ENCODE measurements at regions not wholly inside any gene's neighbourhood (a gene's known extent, or its start where the extent isn't known, plus 50 kb on each side); places are given as distances from the start of the nearest gene placed in this dataset.
"Not testable (repeated sequence)": the region's sequence is repeated elsewhere in the genome, so short reads cannot be mapped to it uniquely, and the experiment has no call there.

- Histone ChIP-seq H3K27me3 (ENCODE audit: control insufficient read depth in 1 of 2, insufficient read depth in 2 of 2, low read length in 2 of 2) (no peaks in the 10 kb centered on the region), H3K27ac (ENCODE audit: low read length) (no peak overlapping the region), H3K4me3 (ENCODE audit: low read length in 2 of 2) (no peak overlapping the region), H3K4me1 (ENCODE audit: control insufficient read depth, insufficient read depth, low read length) (peaks cover 12% of the 10 kb centered on the region), H3K36me3 (ENCODE audit: control insufficient read depth in 2 of 2, insufficient read depth in 2 of 2, low read length in 2 of 2) (no peaks in the 10 kb centered on the region), H3K9ac (ENCODE audit: low read length in 2 of 2) (no peak overlapping the region), H3K9me3 (ENCODE audit: control insufficient read depth in 2 of 2, low read length in 2 of 2) (peaks cover 0 to 3% of the 10 kb centered on the region in 2 donors)
Measured at GRCh38 chr4:153090181-153090580, 114.1 kb upstream of the TRIM2 start.

- Histone ChIP-seq H3K4me3 (ENCODE audit: low read length in 2 of 2) (no peak overlapping the region), H3K4me1 (ENCODE audit: control insufficient read depth, insufficient read depth, low read length) (peaks cover 16% of the 10 kb centered on the region), H3K27ac (ENCODE audit: low read length) (no peak overlapping the region), H3K9ac (ENCODE audit: low read length in 2 of 2) (no peak overlapping the region), H3K27me3 (ENCODE audit: control insufficient read depth in 1 of 2, insufficient read depth in 2 of 2, low read length in 2 of 2) (no peaks in the 10 kb centered on the region), H3K36me3 (ENCODE audit: control insufficient read depth in 2 of 2, insufficient read depth in 2 of 2, low read length in 2 of 2) (no peaks in the 10 kb centered on the region), H3K9me3 (ENCODE audit: control insufficient read depth in 2 of 2, low read length in 2 of 2) (peaks cover 0 to 3% of the 10 kb centered on the region in 2 donors)
Measured at GRCh38 chr4:153090670-153091385, 113.4 kb upstream of the TRIM2 start.

GRCh38 chr4:153093396-153093795 lies 110.8 kb upstream of the TRIM2 start:
- no peak overlapping the region for H3K27ac ChIP-seq (ENCODE audit: low read length)
- H3K36me3 ChIP-seq (ENCODE audit: control insufficient read depth in 2 of 2, insufficient read depth in 2 of 2, low read length in 2 of 2), result no peaks in the 10 kb centered on the region
- H3K27me3 ChIP-seq (ENCODE audit: control insufficient read depth in 1 of 2, insufficient read depth in 2 of 2, low read length in 2 of 2), result no peaks in the 10 kb centered on the region
- H3K9ac ChIP-seq (ENCODE audit: low read length in 2 of 2), result no peak overlapping the region
- peaks cover 14% of the 10 kb centered on the region for H3K4me1 ChIP-seq (ENCODE audit: control insufficient read depth, insufficient read depth, low read length)
- H3K9me3 ChIP-seq (ENCODE audit: control insufficient read depth in 2 of 2, low read length in 2 of 2), result peaks cover 0 to 3% of the 10 kb centered on the region in 2 donors
- no peak overlapping the region for H3K4me3 ChIP-seq (ENCODE audit: low read length in 2 of 2)

- peaks cover 13% of the 10 kb centered on the region for H3K4me1 ChIP-seq (ENCODE audit: control insufficient read depth, insufficient read depth, low read length)
- H3K4me3 ChIP-seq (ENCODE audit: low read length in 2 of 2), result no peak overlapping the region
- H3K27ac ChIP-seq (ENCODE audit: low read length), result no peak overlapping the region
- H3K9ac ChIP-seq (ENCODE audit: low read length in 2 of 2), result no peak overlapping the region
- no peaks in the 10 kb centered on the region for H3K36me3 ChIP-seq (ENCODE audit: control insufficient read depth in 2 of 2, insufficient read depth in 2 of 2, low read length in 2 of 2)
- H3K9me3 ChIP-seq (ENCODE audit: control insufficient read depth in 2 of 2, low read length in 2 of 2), result peaks cover 0 to 3% of the 10 kb centered on the region in 2 donors
- H3K27me3 ChIP-seq (ENCODE audit: control insufficient read depth in 1 of 2, insufficient read depth in 2 of 2, low read length in 2 of 2), result no peaks in the 10 kb centered on the region
Measured at GRCh38 chr4:153093802-153094201, 110.4 kb upstream of the TRIM2 start.

GRCh38 chr4:153094435-153094834 lies 109.8 kb upstream of the TRIM2 start:
- H3K4me1 ChIP-seq (ENCODE audit: control insufficient read depth, insufficient read depth, low read length), result peaks cover 11% of the 10 kb centered on the region
- H3K4me3 ChIP-seq (ENCODE audit: low read length in 2 of 2), result no peak overlapping the region
- peaks cover 0 to 3% of the 10 kb centered on the region in 2 donors for H3K9me3 ChIP-seq (ENCODE audit: control insufficient read depth in 2 of 2, low read length in 2 of 2)
- H3K27ac ChIP-seq (ENCODE audit: low read length), result no peak overlapping the region
- no peaks in the 10 kb centered on the region for H3K27me3 ChIP-seq (ENCODE audit: control insufficient read depth in 1 of 2, insufficient read depth in 2 of 2, low read length in 2 of 2)
- no peaks in the 10 kb centered on the region for H3K36me3 ChIP-seq (ENCODE audit: control insufficient read depth in 2 of 2, insufficient read depth in 2 of 2, low read length in 2 of 2)
- no peak overlapping the region for H3K9ac ChIP-seq (ENCODE audit: low read length in 2 of 2)

- Histone ChIP-seq H3K27me3 (ENCODE audit: control insufficient read depth in 1 of 2, insufficient read depth in 2 of 2, low read length in 2 of 2) (no peaks in the 10 kb centered on the region), H3K27ac (ENCODE audit: low read length) (no peak overlapping the region), H3K36me3 (ENCODE audit: control insufficient read depth in 2 of 2, insufficient read depth in 2 of 2, low read length in 2 of 2) (no peaks in the 10 kb centered on the region), H3K9me3 (ENCODE audit: control insufficient read depth in 2 of 2, low read length in 2 of 2) (peaks cover 0 to 3% of the 10 kb centered on the region in 2 donors), H3K9ac (ENCODE audit: low read length in 2 of 2) (no peak overlapping the region), H3K4me1 (ENCODE audit: control insufficient read depth, insufficient read depth, low read length) (peaks cover 4% of the 10 kb centered on the region), H3K4me3 (ENCODE audit: low read length in 2 of 2) (no peak overlapping the region)
Measured at GRCh38 chr4:153095448-153096204, 108.6 kb upstream of the TRIM2 start.

- H3K27me3 ChIP-seq (ENCODE audit: control insufficient read depth in 1 of 2, insufficient read depth in 2 of 2, low read length in 2 of 2), result no peaks in the 10 kb centered on the region
- peaks cover 4% of the 10 kb centered on the region for H3K4me1 ChIP-seq (ENCODE audit: control insufficient read depth, insufficient read depth, low read length)
- H3K9ac ChIP-seq (ENCODE audit: low read length in 2 of 2), result no peak overlapping the region
- H3K27ac ChIP-seq (ENCODE audit: low read length), result no peak overlapping the region
- no peaks in the 10 kb centered on the region for H3K36me3 ChIP-seq (ENCODE audit: control insufficient read depth in 2 of 2, insufficient read depth in 2 of 2, low read length in 2 of 2)
- H3K4me3 ChIP-seq (ENCODE audit: low read length in 2 of 2), result no peak overlapping the region
- peaks cover 0 to 3% of the 10 kb centered on the region in 2 donors for H3K9me3 ChIP-seq (ENCODE audit: control insufficient read depth in 2 of 2, low read length in 2 of 2)
Measured at GRCh38 chr4:153096344-153096743, 107.9 kb upstream of the TRIM2 start.

- Histone ChIP-seq H3K9ac (ENCODE audit: low read length in 2 of 2) (no peak overlapping the region), H3K4me1 (ENCODE audit: control insufficient read depth, insufficient read depth, low read length) (peaks cover 4% of the 10 kb centered on the region), H3K4me3 (ENCODE audit: low read length in 2 of 2) (no peak overlapping the region), H3K36me3 (ENCODE audit: control insufficient read depth in 2 of 2, insufficient read depth in 2 of 2, low read length in 2 of 2) (no peaks in the 10 kb centered on the region), H3K9me3 (ENCODE audit: control insufficient read depth in 2 of 2, low read length in 2 of 2) (no peaks in the 10 kb centered on the region), H3K27me3 (ENCODE audit: control insufficient read depth in 1 of 2, insufficient read depth in 2 of 2, low read length in 2 of 2) (no peaks in the 10 kb centered on the region), H3K27ac (ENCODE audit: low read length) (no peak overlapping the region)
Measured at GRCh38 chr4:153098427-153098826, 105.8 kb upstream of the TRIM2 start.

GRCh38 chr4:153099391-153100140 lies 104.7 kb upstream of the TRIM2 start:
- no peaks in the 10 kb centered on the region for H3K9me3 ChIP-seq (ENCODE audit: control insufficient read depth in 2 of 2, low read length in 2 of 2)
- H3K36me3 ChIP-seq (ENCODE audit: control insufficient read depth in 2 of 2, insufficient read depth in 2 of 2, low read length in 2 of 2), result no peaks in the 10 kb centered on the region
- H3K4me3 ChIP-seq (ENCODE audit: low read length in 2 of 2), result no peak overlapping the region
- no peaks in the 10 kb centered on the region for H3K27me3 ChIP-seq (ENCODE audit: control insufficient read depth in 1 of 2, insufficient read depth in 2 of 2, low read length in 2 of 2)
- peaks cover 4% of the 10 kb centered on the region for H3K4me1 ChIP-seq (ENCODE audit: control insufficient read depth, insufficient read depth, low read length)
- no peak overlapping the region for H3K27ac ChIP-seq (ENCODE audit: low read length)
- H3K9ac ChIP-seq (ENCODE audit: low read length in 2 of 2), result no peak overlapping the region

GRCh38 chr4:153106736-153107135 lies 97.5 kb upstream of the TRIM2 start:
- H3K9ac ChIP-seq (ENCODE audit: low read length in 2 of 2); H3K9me3 ChIP-seq (ENCODE audit: control insufficient read depth in 2 of 2, low read length in 2 of 2); H3K4me1 ChIP-seq (ENCODE audit: control insufficient read depth, insufficient read depth, low read length); H3K27me3 ChIP-seq (ENCODE audit: control insufficient read depth in 1 of 2, insufficient read depth in 2 of 2, low read length in 2 of 2); H3K4me3 ChIP-seq (ENCODE audit: low read length in 2 of 2); H3K36me3 ChIP-seq (ENCODE audit: control insufficient read depth in 2 of 2, insufficient read depth in 2 of 2, low read length in 2 of 2); H3K27ac ChIP-seq (ENCODE audit: low read length): not testable (repeated sequence)

Data from stomach smooth muscle (tissue), 2 donors.